OCI-LY1 (cell line): ENCODE measurements at regions not wholly inside any gene's neighbourhood (a gene's known extent, or its start where the extent isn't known, plus 50 kb on each side); places are given as distances from the start of the nearest gene placed in this dataset.

Source experiments
- H2AFZ ChIP-seq: fragments of 200-600 bp; sonication (generic), shearing (Covaris generic); 2 replicates; pipeline ENCODE4 v1.6.0; 2014; ENCODE audit warnings: antibody characterized with exemption, mild to moderate bottlenecking, low read length
- H3F3A ChIP-seq: fragments of 200-600 bp; sonication (generic), shearing (Covaris generic); 2 replicates; pipeline ENCODE4 v1.6.0; 2014; ENCODE audit warnings: mild to moderate bottlenecking, antibody characterized with exemption, low read length, moderate library complexity; ENCODE audit not compliant: insufficient read depth
- H3K27ac ChIP-seq: fragments of 200-600 bp; sonication (generic); 2 replicates; pipeline ENCODE4 v1.5.1; 2014; ENCODE audit warnings: low read length, mixed run types, mild to moderate bottlenecking, low read depth; ENCODE audit not compliant: poor library complexity, severe bottlenecking
- H3K27me3 ChIP-seq: fragments of 200-600 bp; sonication (generic); 2 replicates; pipeline ENCODE4 v1.6.0; 2014; ENCODE audit warnings: antibody characterized with exemption, mild to moderate bottlenecking, low read length, moderate library complexity; ENCODE audit not compliant: insufficient read depth
- H3K36me3 ChIP-seq: fragments of 200-600 bp; sonication (generic); 2 replicates; pipeline ENCODE4 v1.6.1; 2014; ENCODE audit warnings: mild to moderate bottlenecking, antibody characterized with exemption, low read length, moderate library complexity, mixed read lengths; ENCODE audit not compliant: insufficient read depth
- H3K4me1 ChIP-seq: fragments of 200-600 bp; sonication (generic); 2 replicates; pipeline ENCODE4 v1.5.1; 2014; ENCODE audit warnings: mild to moderate bottlenecking, low read length, moderate library complexity; ENCODE audit not compliant: insufficient read depth, severe bottlenecking
- H3K4me2 ChIP-seq: fragments of 200-600 bp; sonication (generic), shearing (Covaris generic); 2 replicates; pipeline ENCODE4 v1.6.1; 2014; ENCODE audit warnings: low read length
- H3K4me3 ChIP-seq: fragments of 200-600 bp; sonication (generic); 2 replicates; pipeline ENCODE4 v1.5.1; 2014; ENCODE audit warnings: low read length, low read depth, mild to moderate bottlenecking, mixed read lengths; ENCODE audit not compliant: poor library complexity, severe bottlenecking
- H3K79me2 ChIP-seq: fragments of 200-600 bp; shearing (Covaris generic); 2 replicates; pipeline ENCODE4 v1.6.1; 2016; ENCODE audit warnings: mixed run types, low read length, mixed read lengths; ENCODE audit not compliant: insufficient read depth
- H3K9ac ChIP-seq: fragments of 200-600 bp; sonication (generic), shearing (Covaris generic); 2 replicates; pipeline ENCODE4 v1.6.1; 2014; ENCODE audit warnings: mild to moderate bottlenecking, low read length, mixed read lengths
- H3K9me2 ChIP-seq: fragments of 200-600 bp; sonication (generic), shearing (Covaris generic); 2 replicates; pipeline ENCODE4 v1.6.1; 2014; ENCODE audit warnings: low read depth, mild to moderate bottlenecking, low read length, mixed read lengths
- H3K9me3 ChIP-seq: fragments of 200-600 bp; shearing (Covaris generic); 2 replicates; pipeline ENCODE4 v1.6.1; 2014; ENCODE audit warnings: low read length, mixed read lengths
- H4K20me1 ChIP-seq: fragments of 200-600 bp; sonication (generic), shearing (Covaris generic); 2 replicates; pipeline ENCODE4 v1.6.0; 2016; ENCODE audit warnings: mild to moderate bottlenecking, low read length; ENCODE audit not compliant: insufficient read depth
- EZH2 ChIP-seq: fragments of 200-600 bp; sonication (generic), shearing (Covaris generic); IDR thresholded peaks from 2 replicates; pipeline ENCODE4 v1.8.0; 2017; ENCODE audit warnings: borderline replicate concordance, mixed run types, mild to moderate bottlenecking, antibody characterized with exemption, low read length, moderate library complexity, mixed read lengths
- TF ChIP-seq, protein P1 (sequence below): fragments of 200-600 bp; sonication (generic), shearing (Covaris generic); IDR thresholded peaks from 2 replicates; pipeline ENCODE4 v1.5.1; 2017; ENCODE audit warnings: mild to moderate bottlenecking, antibody characterized with exemption, low read length, moderate library complexity, mixed read lengths

DNA sequence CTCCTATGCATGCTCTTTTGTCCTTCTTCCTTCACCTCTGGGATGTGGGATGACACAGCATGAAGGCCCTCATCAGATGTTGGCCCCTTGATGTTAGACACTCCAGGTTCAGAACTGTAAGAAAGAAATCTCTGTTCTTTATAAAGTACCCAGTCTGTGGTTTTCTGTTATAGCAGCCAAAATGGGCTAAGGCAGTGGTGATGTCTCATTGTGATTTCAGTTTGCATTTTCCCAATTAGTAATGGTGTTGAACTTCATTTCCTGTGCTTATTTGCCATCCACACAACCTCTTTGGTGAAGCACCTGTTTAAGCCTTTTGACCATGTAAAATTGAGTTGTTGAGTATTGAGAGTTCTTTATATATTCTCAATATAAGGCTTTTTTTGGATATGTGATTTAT is 129.3 kb upstream of the C1orf174 start:
- no peak overlapping the region for H2AFZ ChIP-seq
- no peak for TF ChIP-seq EZH2
- H3K27ac ChIP-seq, result peak overlapping the region; percentile 99
- H3K27me3 ChIP-seq, result no peaks in the 10 kb centered on the region
- H3K9me3 ChIP-seq, result peaks cover 4% of the 10 kb centered on the region
- peaks cover 65% of the 10 kb centered on the region for H3K4me1 ChIP-seq
- H3F3A ChIP-seq, result peaks cover 4% of the 10 kb centered on the region; the same call in 1 of the 2 replicates
- H3K79me2 ChIP-seq, result no peaks in the 10 kb centered on the region
- no peak overlapping the region; the same call in 1 of the 2 replicates for H3K4me2 ChIP-seq
- no peaks in the 10 kb centered on the region for H3K9me2 ChIP-seq
- H3K36me3 ChIP-seq, result peaks cover 31% of the 10 kb centered on the region
- H3K4me3 ChIP-seq, result no peak overlapping the region
- no peaks in the 10 kb centered on the region for H4K20me1 ChIP-seq
- H3K9ac ChIP-seq, result no peak overlapping the region; the same call in 1 of the 2 replicates

DNA sequence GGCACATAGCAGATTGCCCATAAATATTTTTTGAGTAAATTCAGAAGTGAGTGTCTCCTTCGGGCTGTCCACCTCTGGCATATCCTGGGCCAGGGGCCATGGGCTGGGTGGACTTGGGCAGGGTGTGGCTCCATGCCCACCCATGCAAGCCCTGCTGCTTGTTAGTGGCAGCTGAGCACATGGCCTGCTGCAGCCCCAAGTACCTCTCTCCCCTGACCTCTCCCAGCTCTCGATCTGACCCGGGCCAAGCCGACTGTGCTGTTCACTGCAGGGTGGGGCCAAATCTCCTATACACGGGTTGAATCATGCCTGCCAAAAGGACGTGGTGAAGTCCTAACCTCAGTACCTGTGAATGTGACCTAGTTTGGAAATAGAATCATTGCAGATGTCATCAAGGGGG is 132.5 kb upstream of the C1orf174 start:
- Histone ChIP-seq H3F3A (no peaks in the 10 kb centered on the region), H4K20me1 (no peaks in the 10 kb centered on the region), H3K79me2 (0 out of 2 replicates have a peak, but pooled peaks cover 7% of the 10 kb centered on the region), H3K27ac (peak overlapping the region; percentile 89), H2AFZ (no peak overlapping the region), H3K9ac (no peak overlapping the region), H3K4me1 (peaks cover 59% of the 10 kb centered on the region), H3K4me2 (no peak overlapping the region), H3K9me2 (no peaks in the 10 kb centered on the region), H3K27me3 (no peaks in the 10 kb centered on the region), H3K36me3 (peaks cover 31% of the 10 kb centered on the region), H3K9me3 (peaks cover 8% of the 10 kb centered on the region), H3K4me3 (no peak overlapping the region)
- TF ChIP-seq, protein P1, sequence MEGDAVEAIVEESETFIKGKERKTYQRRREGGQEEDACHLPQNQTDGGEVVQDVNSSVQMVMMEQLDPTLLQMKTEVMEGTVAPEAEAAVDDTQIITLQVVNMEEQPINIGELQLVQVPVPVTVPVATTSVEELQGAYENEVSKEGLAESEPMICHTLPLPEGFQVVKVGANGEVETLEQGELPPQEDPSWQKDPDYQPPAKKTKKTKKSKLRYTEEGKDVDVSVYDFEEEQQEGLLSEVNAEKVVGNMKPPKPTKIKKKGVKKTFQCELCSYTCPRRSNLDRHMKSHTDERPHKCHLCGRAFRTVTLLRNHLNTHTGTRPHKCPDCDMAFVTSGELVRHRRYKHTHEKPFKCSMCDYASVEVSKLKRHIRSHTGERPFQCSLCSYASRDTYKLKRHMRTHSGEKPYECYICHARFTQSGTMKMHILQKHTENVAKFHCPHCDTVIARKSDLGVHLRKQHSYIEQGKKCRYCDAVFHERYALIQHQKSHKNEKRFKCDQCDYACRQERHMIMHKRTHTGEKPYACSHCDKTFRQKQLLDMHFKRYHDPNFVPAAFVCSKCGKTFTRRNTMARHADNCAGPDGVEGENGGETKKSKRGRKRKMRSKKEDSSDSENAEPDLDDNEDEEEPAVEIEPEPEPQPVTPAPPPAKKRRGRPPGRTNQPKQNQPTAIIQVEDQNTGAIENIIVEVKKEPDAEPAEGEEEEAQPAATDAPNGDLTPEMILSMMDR, result no peak
- no peak for TF ChIP-seq EZH2

DNA sequence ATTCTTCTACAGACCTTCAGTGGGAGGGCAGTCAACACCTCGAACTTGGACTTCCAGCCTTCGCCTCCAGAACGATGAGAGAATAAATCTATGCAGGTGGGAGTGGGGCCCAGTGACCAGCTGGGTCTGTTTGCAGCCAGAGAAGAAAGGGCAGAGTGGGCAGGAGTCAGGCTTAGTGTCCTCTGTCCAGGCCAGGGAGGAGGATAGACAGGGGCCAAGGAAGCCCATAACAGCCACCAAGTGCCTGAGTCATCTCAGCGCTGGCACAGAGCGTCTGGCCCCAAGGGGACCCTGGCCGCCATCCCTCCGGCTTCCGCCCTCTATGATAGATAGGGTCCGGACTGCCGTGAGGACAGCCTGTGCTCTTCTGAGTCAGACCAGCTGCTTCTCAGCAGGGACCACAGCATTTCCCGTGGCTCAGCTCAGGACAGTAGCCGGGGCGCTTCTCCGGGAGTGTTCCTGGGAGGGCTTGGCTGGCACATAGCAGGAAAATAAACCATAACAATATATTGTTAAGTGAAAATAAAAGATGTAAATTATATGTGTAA is 133.1 kb upstream of the C1orf174 start:
- Histone ChIP-seq H3F3A (no peaks in the 10 kb centered on the region), H3K4me2 (no peak overlapping the region), H3K9me3 (peaks cover 8% of the 10 kb centered on the region), H3K4me1 (peaks cover 53% of the 10 kb centered on the region), H2AFZ (no peak overlapping the region), H3K36me3 (peaks cover 31% of the 10 kb centered on the region), H3K4me3 (no peak overlapping the region), H3K27ac (peak overlapping the region; percentile 89), H3K9me2 (no peaks in the 10 kb centered on the region), H4K20me1 (no peaks in the 10 kb centered on the region), H3K27me3 (no peaks in the 10 kb centered on the region), H3K9ac (no peak overlapping the region), H3K79me2 (0 out of 2 replicates have a peak, but pooled peaks cover 7% of the 10 kb centered on the region)
- no peak for TF ChIP-seq EZH2

DNA sequence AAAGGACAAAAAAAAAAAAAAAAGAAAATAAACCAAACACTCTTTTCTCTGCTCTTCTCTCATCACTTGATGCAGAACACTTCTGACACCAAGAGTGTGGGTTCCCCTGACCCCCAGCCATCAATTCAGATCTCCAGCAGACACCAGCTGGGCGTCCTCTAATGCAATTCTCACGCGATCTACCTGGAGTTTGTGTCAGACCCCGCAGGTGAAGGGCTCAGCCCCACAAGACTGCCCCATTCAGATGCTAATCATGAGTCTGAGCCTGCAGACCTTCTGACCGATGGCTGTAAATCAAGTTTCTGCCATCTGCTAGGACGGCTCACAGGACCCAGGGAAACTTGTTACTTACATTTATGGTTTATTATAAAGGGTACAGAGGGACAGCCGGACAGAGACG is 133.6 kb upstream of the C1orf174 start:
- no peak overlapping the region for H3K9ac ChIP-seq
- H4K20me1 ChIP-seq, result no peaks in the 10 kb centered on the region
- peaks cover 31% of the 10 kb centered on the region for H3K36me3 ChIP-seq
- H3K4me3 ChIP-seq, result no peak overlapping the region
- no peaks in the 10 kb centered on the region for H3K9me2 ChIP-seq
- TF ChIP-seq, protein P1, result no peak
- TF ChIP-seq EZH2, result no peak
- peaks cover 8% of the 10 kb centered on the region for H3K9me3 ChIP-seq
- H3F3A ChIP-seq, result no peaks in the 10 kb centered on the region
- 0 out of 2 replicates have a peak, but pooled peaks cover 7% of the 10 kb centered on the region for H3K79me2 ChIP-seq
- H3K27ac ChIP-seq, result peak overlapping the region; percentile 89
- no peaks in the 10 kb centered on the region for H3K27me3 ChIP-seq
- no peak overlapping the region for H3K4me2 ChIP-seq
- H3K4me1 ChIP-seq, result peaks cover 48% of the 10 kb centered on the region
- H2AFZ ChIP-seq, result no peak overlapping the region
